OCI-LY7 (cell line): ENCODE measurements at regions not wholly inside any gene's neighbourhood (a gene's known extent, or its start where the extent isn't known, plus 50 kb on each side); places are given as distances from the start of the nearest gene placed in this dataset.

ENCODE experiments used
- EZH2phosphoT487 ChIP-seq: fragments of 200-600 bp; sonication (generic); IDR thresholded peaks from 2 replicates; pipeline ENCODE4 v1.6.1; 2018; ENCODE audit warnings: low read depth, borderline replicate concordance, mild to moderate bottlenecking, mixed run types, antibody characterized with exemption, low read length, moderate library complexity, mixed read lengths
- TF ChIP-seq, protein P1 (sequence below): fragments of 200-600 bp; sonication (generic); conservative IDR thresholded peaks from 2 replicates; pipeline ENCODE4 v1.5.1; 2014; ENCODE audit warnings: mild to moderate bottlenecking, antibody characterized with exemption, low read length, moderate library complexity, mixed read lengths

DNA sequence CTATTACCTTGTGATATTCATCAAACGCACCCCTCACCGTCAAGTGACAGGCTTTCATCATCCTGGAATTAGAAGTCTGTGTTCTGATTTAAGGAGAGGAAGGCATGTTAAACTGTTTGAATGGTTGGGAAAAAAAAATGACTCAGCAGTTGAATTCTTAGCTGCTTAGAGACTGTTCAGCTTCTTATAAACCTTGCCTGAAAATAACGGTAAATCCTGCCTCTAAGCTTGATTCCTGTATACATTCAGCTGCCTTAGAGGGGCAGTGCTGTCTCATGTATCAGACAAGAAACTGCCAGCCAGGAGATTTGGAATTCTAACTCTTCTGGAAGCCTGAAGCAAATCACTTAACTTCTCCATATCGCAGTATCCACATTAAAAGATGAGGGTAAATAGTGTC, 437.4 kb downstream of the JRKL start:
- TF ChIP-seq, protein P1, sequence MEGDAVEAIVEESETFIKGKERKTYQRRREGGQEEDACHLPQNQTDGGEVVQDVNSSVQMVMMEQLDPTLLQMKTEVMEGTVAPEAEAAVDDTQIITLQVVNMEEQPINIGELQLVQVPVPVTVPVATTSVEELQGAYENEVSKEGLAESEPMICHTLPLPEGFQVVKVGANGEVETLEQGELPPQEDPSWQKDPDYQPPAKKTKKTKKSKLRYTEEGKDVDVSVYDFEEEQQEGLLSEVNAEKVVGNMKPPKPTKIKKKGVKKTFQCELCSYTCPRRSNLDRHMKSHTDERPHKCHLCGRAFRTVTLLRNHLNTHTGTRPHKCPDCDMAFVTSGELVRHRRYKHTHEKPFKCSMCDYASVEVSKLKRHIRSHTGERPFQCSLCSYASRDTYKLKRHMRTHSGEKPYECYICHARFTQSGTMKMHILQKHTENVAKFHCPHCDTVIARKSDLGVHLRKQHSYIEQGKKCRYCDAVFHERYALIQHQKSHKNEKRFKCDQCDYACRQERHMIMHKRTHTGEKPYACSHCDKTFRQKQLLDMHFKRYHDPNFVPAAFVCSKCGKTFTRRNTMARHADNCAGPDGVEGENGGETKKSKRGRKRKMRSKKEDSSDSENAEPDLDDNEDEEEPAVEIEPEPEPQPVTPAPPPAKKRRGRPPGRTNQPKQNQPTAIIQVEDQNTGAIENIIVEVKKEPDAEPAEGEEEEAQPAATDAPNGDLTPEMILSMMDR = no peak
- no peak for TF ChIP-seq EZH2phosphoT487
